ENCODE measurements at regions not wholly inside any gene's neighbourhood (a gene's known extent, or its start where the extent isn't known, plus 50 kb on each side); places are given as distances from the start of the nearest gene placed in this dataset.

DNA sequence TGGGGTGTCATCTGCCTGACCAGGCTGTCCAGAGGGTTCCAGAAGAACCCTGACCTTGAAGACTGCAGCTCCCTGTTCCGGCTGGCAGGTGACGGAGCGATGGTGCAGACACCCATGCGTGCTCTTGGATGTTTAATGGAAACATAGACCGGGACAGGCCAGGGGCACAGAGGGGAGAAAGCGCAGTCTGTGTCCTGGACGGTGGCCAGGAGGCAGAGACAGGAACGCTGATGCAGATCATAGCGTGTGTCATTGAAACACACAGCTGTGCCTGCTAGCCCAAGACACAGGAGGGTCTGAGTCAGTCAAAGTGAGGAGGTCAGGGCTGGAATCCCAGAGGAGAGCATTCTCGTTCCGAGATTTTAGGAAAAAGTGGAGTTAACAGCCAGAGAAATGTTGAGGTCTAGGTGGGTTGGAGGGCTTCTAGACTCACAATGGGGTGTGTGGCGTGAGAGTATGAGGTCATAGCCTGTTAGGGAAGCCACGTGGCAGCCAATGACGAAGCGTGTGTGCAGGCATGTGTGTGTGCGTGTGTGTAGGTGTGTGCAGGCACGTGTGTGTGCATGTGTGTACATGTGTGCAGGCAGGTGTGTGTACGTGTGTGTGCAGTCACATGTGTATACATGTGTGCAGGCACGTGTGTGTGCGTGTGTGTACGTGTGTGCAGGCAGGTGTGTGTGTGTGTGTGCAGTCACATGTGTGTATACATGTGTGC lies 167.0 kb downstream of the ERMARD start:
- TF ChIP-seq, protein P1, sequence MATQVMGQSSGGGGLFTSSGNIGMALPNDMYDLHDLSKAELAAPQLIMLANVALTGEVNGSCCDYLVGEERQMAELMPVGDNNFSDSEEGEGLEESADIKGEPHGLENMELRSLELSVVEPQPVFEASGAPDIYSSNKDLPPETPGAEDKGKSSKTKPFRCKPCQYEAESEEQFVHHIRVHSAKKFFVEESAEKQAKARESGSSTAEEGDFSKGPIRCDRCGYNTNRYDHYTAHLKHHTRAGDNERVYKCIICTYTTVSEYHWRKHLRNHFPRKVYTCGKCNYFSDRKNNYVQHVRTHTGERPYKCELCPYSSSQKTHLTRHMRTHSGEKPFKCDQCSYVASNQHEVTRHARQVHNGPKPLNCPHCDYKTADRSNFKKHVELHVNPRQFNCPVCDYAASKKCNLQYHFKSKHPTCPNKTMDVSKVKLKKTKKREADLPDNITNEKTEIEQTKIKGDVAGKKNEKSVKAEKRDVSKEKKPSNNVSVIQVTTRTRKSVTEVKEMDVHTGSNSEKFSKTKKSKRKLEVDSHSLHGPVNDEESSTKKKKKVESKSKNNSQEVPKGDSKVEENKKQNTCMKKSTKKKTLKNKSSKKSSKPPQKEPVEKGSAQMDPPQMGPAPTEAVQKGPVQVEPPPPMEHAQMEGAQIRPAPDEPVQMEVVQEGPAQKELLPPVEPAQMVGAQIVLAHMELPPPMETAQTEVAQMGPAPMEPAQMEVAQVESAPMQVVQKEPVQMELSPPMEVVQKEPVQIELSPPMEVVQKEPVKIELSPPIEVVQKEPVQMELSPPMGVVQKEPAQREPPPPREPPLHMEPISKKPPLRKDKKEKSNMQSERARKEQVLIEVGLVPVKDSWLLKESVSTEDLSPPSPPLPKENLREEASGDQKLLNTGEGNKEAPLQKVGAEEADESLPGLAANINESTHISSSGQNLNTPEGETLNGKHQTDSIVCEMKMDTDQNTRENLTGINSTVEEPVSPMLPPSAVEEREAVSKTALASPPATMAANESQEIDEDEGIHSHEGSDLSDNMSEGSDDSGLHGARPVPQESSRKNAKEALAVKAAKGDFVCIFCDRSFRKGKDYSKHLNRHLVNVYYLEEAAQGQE (IDR thresholded peaks at IDR 0.05; ENCODE audit: insufficient read depth in 1 of 2, low read depth in 2 of 2, low read length in 2 of 2) = no peak
- TF ChIP-seq SIN3A (IDR thresholded peaks at IDR 0.05; ENCODE audit: borderline replicate concordance, insufficient read depth, low read length) = no peak
